Mesothelial cell of epicardium (in vitro differentiated cells): ENCODE measurements at regions not wholly inside any gene's neighbourhood (a gene's known extent, or its start where the extent isn't known, plus 50 kb on each side); places are given as distances from the start of the nearest gene placed in this dataset.

Source experiments
- DNase-seq, 2 experiments: peaks; one replicate each; pipeline ENCODE4 v3.0.0; 2021; ENCODE audit warnings: low spot score in 2 of 2; ENCODE audit not compliant: unreplicated experiment in 2 of 2
- H3K27ac Mint-ChIP-seq: 2 replicates; pipeline ENCODE4 v1.8.0; 2021; ENCODE audit warnings: mixed read lengths
- H3K27me3 Mint-ChIP-seq: 2 replicates; pipeline ENCODE4 v1.8.0; 2021; ENCODE audit warnings: low read depth, mixed read lengths
- H3K36me3 Mint-ChIP-seq: 2 replicates; pipeline ENCODE4 v1.8.0; 2021; ENCODE audit warnings: mixed read lengths
- H3K4me1 Mint-ChIP-seq: 2 replicates; pipeline ENCODE4 v1.8.0; 2021; ENCODE audit warnings: mixed read lengths
- H3K4me3 Mint-ChIP-seq: 2 replicates; pipeline ENCODE4 v1.8.0; 2021; ENCODE audit warnings: mild to moderate bottlenecking, moderate library complexity, mixed read lengths
- H3K9me3 Mint-ChIP-seq: 2 replicates; pipeline ENCODE4 v1.8.0; 2021; ENCODE audit warnings: mixed read lengths
- CTCF ChIP-seq: fragments of 200-600 bp; sonication (generic); IDR thresholded peaks from one replicate; pipeline ENCODE4 v1.5.0; 2021; ENCODE audit warnings: antibody characterized with exemption; ENCODE audit not compliant: unreplicated experiment

GRCh38 chr1:193406901-193407300 lies 220.5 kb upstream of the B3GALT2 start:
- no peak for DNase-seq
- Mint-ChIP-seq H3K36me3 (peaks cover 3% of the 10 kb centered on the region), H3K27ac (peak overlapping the region; percentile 100), H3K27me3 (no peaks in the 10 kb centered on the region), H3K9me3 (peaks cover 3% of the 10 kb centered on the region), H3K4me3 (no peak overlapping the region), H3K4me1 (peaks cover 54% of the 10 kb centered on the region)
- peak; percentile 64 for TF ChIP-seq CTCF

- peaks cover 3% of the 10 kb centered on the region for H3K9me3 Mint-ChIP-seq
- DNase-seq = no peak
Observed at GRCh38 chr1:193404236-193404635, 217.8 kb upstream of the B3GALT2 start.

GRCh38 chr1:193402977-193403376 lies 216.6 kb upstream of the B3GALT2 start:
- peaks cover 36% of the 10 kb centered on the region for H3K4me1 Mint-ChIP-seq
- no peak for DNase-seq
- H3K4me3 Mint-ChIP-seq = no peak overlapping the region
- H3K36me3 Mint-ChIP-seq = peaks cover 1% of the 10 kb centered on the region
- H3K27me3 Mint-ChIP-seq = no peaks in the 10 kb centered on the region
- peaks cover 3% of the 10 kb centered on the region for H3K9me3 Mint-ChIP-seq
- TF ChIP-seq CTCF = no peak
- peak overlapping the region; percentile 83 for H3K27ac Mint-ChIP-seq

More at GRCh38 chr1:193404236-193404635, 217.8 kb upstream of the B3GALT2 start:
- Mint-ChIP-seq H3K27me3 (no peaks in the 10 kb centered on the region), H3K4me3 (no peak overlapping the region), H3K4me1 (peaks cover 48% of the 10 kb centered on the region), H3K27ac (no peak overlapping the region), H3K36me3 (peaks cover 3% of the 10 kb centered on the region)
- TF ChIP-seq CTCF = no peak

GRCh38 chr1:193402037-193402436 lies 215.6 kb upstream of the B3GALT2 start:
- peaks cover 33% of the 10 kb centered on the region for H3K4me1 Mint-ChIP-seq
- DNase-seq = no peak
- H3K4me3 Mint-ChIP-seq = no peak overlapping the region
- TF ChIP-seq CTCF = no peak
- peaks cover 3% of the 10 kb centered on the region for H3K9me3 Mint-ChIP-seq
- peak overlapping the region; percentile 59 for H3K27ac Mint-ChIP-seq
- H3K36me3 Mint-ChIP-seq = peaks cover 1% of the 10 kb centered on the region
- no peaks in the 10 kb centered on the region for H3K27me3 Mint-ChIP-seq

- Mint-ChIP-seq H3K27ac (no peak overlapping the region), H3K27me3 (no peaks in the 10 kb centered on the region), H3K36me3 (peaks cover 14% of the 10 kb centered on the region), H3K9me3 (peaks cover 20% of the 10 kb centered on the region), H3K4me3 (no peak overlapping the region), H3K4me1 (peaks cover 11% of the 10 kb centered on the region)
- no peak for TF ChIP-seq CTCF
- no peak for DNase-seq
Observed at GRCh38 chr1:193394336-193394735, 207.9 kb upstream of the B3GALT2 start.

- peaks cover 11% of the 10 kb centered on the region for H3K4me1 Mint-ChIP-seq
- H3K4me3 Mint-ChIP-seq = no peak overlapping the region
- no peaks in the 10 kb centered on the region for H3K27me3 Mint-ChIP-seq
- H3K36me3 Mint-ChIP-seq = peaks cover 14% of the 10 kb centered on the region
- no peak overlapping the region for H3K27ac Mint-ChIP-seq
- peaks cover 27% of the 10 kb centered on the region for H3K9me3 Mint-ChIP-seq
- TF ChIP-seq CTCF = no peak
- no peak for DNase-seq
Observed at GRCh38 chr1:193392686-193393085, 206.3 kb upstream of the B3GALT2 start.
